A549 (cell line): ENCODE measurements at regions not wholly inside any gene's neighbourhood (a gene's known extent, or its start where the extent isn't known, plus 50 kb on each side); places are given as distances from the start of the nearest gene placed in this dataset.

Experiments
- ATAC-seq, 2 experiments: fragments of 200-7000 bp in 1 of 2; fragments of >200 bp in 1 of 2; cut with Nextera tagmentation in 1 of 2; cut with Tn5 transposase in 1 of 2; 3 replicates each; pipeline versions ENCODE4 v1.8.0 to v1.9.1; 2018 to 2020; ENCODE audit warnings: mild to moderate bottlenecking in 1 of 2, moderate library complexity in 1 of 2
- CTCF ChIA-PET: fragments of 300-600 bp; sonication (Branson Sonifier 250); formaldehyde crosslinking; extraction: SDS; loops from one replicate; lab custom pipeline; 2021; ENCODE audit warnings: antibody characterized with exemption, inconsistent platforms; lab: Yijun Ruan, JAX
- POLR2A ChIA-PET: fragments of 350-600 bp; formaldehyde crosslinking; extraction: SDS; loops from one replicate; lab custom pipeline; 2021; ENCODE audit warnings: antibody characterized with exemption, inconsistent platforms; lab: Yijun Ruan, JAX
- DNase-seq, 2 experiments: peaks; one replicate each; pipeline versions ENCODE4 v3.0.0 to v3.0.0-alpha.2; 2011 to 2016; ENCODE audit warnings: low read depth in 1 of 2, low spot score in 1 of 2
- FAIRE-seq: peaks from 2 replicates; lab custom pipeline; 2011; peaks lifted over from hg19 to GRCh38; lab: Jason Lieb, UNC
- H3K27ac ChIP-seq, 2 experiments: fragments of >200 bp; sonication (Bioruptor Twin); formaldehyde crosslinking; 3 replicates each; pipeline ENCODE4 v1.5.1; 2016 to 2017
- H3K4me1 ChIP-seq: fragments of >200 bp; sonication (Bioruptor Twin); formaldehyde crosslinking; 3 replicates; pipeline ENCODE4 v1.6.1; 2016
- H3K4me2 ChIP-seq: fragments of >200 bp; sonication (Bioruptor Twin); formaldehyde crosslinking; 3 replicates; pipeline ENCODE4 v1.6.1; 2016
- H3K4me3 ChIP-seq: fragments of >200 bp; sonication (Bioruptor Twin); formaldehyde crosslinking; 3 replicates; pipeline ENCODE4 v1.5.1; 2016
- H3K9me3 ChIP-seq: fragments of >200 bp; sonication (Bioruptor Twin); formaldehyde crosslinking; 3 replicates; pipeline ENCODE4 v1.6.1; 2016
- CBX2 ChIP-seq: fragments of 200-600 bp; sonication (generic); IDR thresholded peaks from 2 replicates; pipeline ENCODE4 v1.6.1; 2016; ENCODE audit warnings: low read depth, mild to moderate bottlenecking, borderline replicate concordance
- EHMT2 ChIP-seq: fragments of 200-600 bp; sonication (generic); IDR thresholded peaks from 2 replicates; pipeline ENCODE4 v1.6.1; 2016; ENCODE audit warnings: antibody characterized with exemption, low read depth, mild to moderate bottlenecking, moderate library complexity
- ESRRA ChIP-seq: fragments of 150-350 bp; IDR thresholded peaks from 2 replicates; pipeline ENCODE4 v1.6.1; 2014; ENCODE audit warnings: mild to moderate bottlenecking, low read length, borderline replicate concordance
- FOSL2 ChIP-seq, 2 experiments: fragments of 450-650 bp in 1 of 2; fragments of >200 bp in 1 of 2; sonication (Bioruptor Twin) in 1 of 2; formaldehyde crosslinking; IDR thresholded peaks; 2 replicates each; pipeline versions ENCODE4 v1.5.0 to v1.6.1; 2016 to 2020; ENCODE audit warnings: mild to moderate bottlenecking in 1 of 2, moderate library complexity in 1 of 2
- HDAC2 ChIP-seq: fragments of 200-600 bp; sonication (generic); IDR thresholded peaks from 2 replicates; pipeline ENCODE4 v1.6.1; 2016
- HEYL ChIP-seq: fragments of 250-450 bp; sonication (Bioruptor Pico); IDR thresholded peaks from 2 replicates; pipeline ENCODE4 v1.8.0; 2021; ENCODE audit warnings: mild to moderate bottlenecking, moderate library complexity
- HOXA7 ChIP-seq: fragments of 250-450 bp; sonication (Bioruptor Pico); IDR thresholded peaks from 2 replicates; pipeline ENCODE4 v1.5.0; 2020; ENCODE audit warnings: mild to moderate bottlenecking, moderate library complexity
- HOXB5 ChIP-seq: fragments of 250-450 bp; sonication (Bioruptor Pico); IDR thresholded peaks from 2 replicates; pipeline ENCODE4 v1.5.0; 2020; ENCODE audit warnings: mild to moderate bottlenecking, moderate library complexity
- JUN ChIP-seq, 2 experiments: fragments of >200 bp; sonication (Bioruptor Twin); formaldehyde crosslinking; IDR thresholded peaks; 2 replicates in 1 of 2; 3 replicates in 1 of 2; pipeline ENCODE4 v1.6.1; 2016 to 2017
- JUNB ChIP-seq: fragments of >200 bp; sonication (Bioruptor Twin); formaldehyde crosslinking; IDR thresholded peaks from 2 replicates; pipeline ENCODE4 v1.6.1; 2016
- MAFK ChIP-seq: fragments of 450-650 bp; IDR thresholded peaks from 2 replicates; pipeline ENCODE4 v1.6.1; 2014; ENCODE audit not compliant: partially characterized antibody
- NFE2L2 ChIP-seq: fragments of 150-350 bp; conservative IDR thresholded peaks from 2 replicates; pipeline ENCODE4 v1.6.1; 2014; ENCODE audit warnings: low read length
- NR3C1 ChIP-seq: fragments of >200 bp; sonication (Bioruptor Twin); formaldehyde crosslinking; IDR thresholded peaks from 3 replicates; pipeline ENCODE4 v1.6.1; 2017
- PHF8 ChIP-seq: fragments of 200-600 bp; sonication (generic); IDR thresholded peaks from 2 replicates; pipeline ENCODE4 v1.6.1; 2016; ENCODE audit warnings: low read depth, mild to moderate bottlenecking, antibody characterized with exemption, moderate library complexity, borderline replicate concordance
- POLR2AphosphoS2 ChIP-seq: conservative IDR thresholded peaks from 2 replicates; pipeline ENCODE4 v1.6.1; 2012; ENCODE audit warnings: low read length, improper control_type of control experiment, inconsistent platforms
- RARB ChIP-seq: fragments of 250-450 bp; sonication (Bioruptor Pico); IDR thresholded peaks from 2 replicates; pipeline ENCODE4 v1.8.0; 2021; ENCODE audit warnings: mild to moderate bottlenecking, moderate library complexity
- SREBF2 ChIP-seq: fragments of 450-650 bp; IDR thresholded peaks from 2 replicates; pipeline ENCODE4 v1.6.1; 2014; ENCODE audit warnings: mild to moderate bottlenecking, moderate library complexity
- TFCP2L1 ChIP-seq: fragments of 250-450 bp; sonication (Bioruptor Pico); IDR thresholded peaks from 2 replicates; pipeline ENCODE4 v1.5.0; 2021; ENCODE audit warnings: mild to moderate bottlenecking
- TP53 ChIP-seq: fragments of 250-450 bp; sonication (Bioruptor Pico); IDR thresholded peaks from 2 replicates; pipeline ENCODE4 v1.5.0; 2021; ENCODE audit warnings: mild to moderate bottlenecking, moderate library complexity
- ZFP36 ChIP-seq: fragments of 450-650 bp; IDR thresholded peaks from 2 replicates; pipeline ENCODE4 v1.6.1; 2014; ENCODE audit warnings: borderline replicate concordance; ENCODE audit not compliant: partially characterized antibody
- ZSCAN20 ChIP-seq: fragments of 250-450 bp; sonication (Bioruptor Pico); IDR thresholded peaks from 2 replicates; pipeline ENCODE4 v1.8.0; 2022; ENCODE audit warnings: mild to moderate bottlenecking, moderate library complexity
- WGBS: methylation state at CpG from one replicate; pipeline ENCODE4 v1.1.6; 2017; ENCODE audit errors: missing lambda C conversion rate; 5-methylcytosine and 5-hydroxymethylcytosine counted together
- TF ChIP-seq, protein P1 (sequence below): IDR thresholded peaks from 2 replicates; pipeline ENCODE4 v1.6.1; 2012
- TF ChIP-seq, protein P2 (sequence below): fragments of >200 bp; sonication (Bioruptor Twin); formaldehyde crosslinking; IDR thresholded peaks from 3 replicates; pipeline ENCODE4 v1.6.1; 2016
- TF ChIP-seq, protein P3 (sequence below): IDR thresholded peaks from 2 replicates; pipeline ENCODE4 v1.6.1; 2012
- TF ChIP-seq, protein P4 (sequence below): IDR thresholded peaks from 2 replicates; pipeline ENCODE4 v1.6.1; 2012; ENCODE audit warnings: low read depth, borderline replicate concordance
- TF ChIP-seq, protein P5 (sequence below): fragments of 450-650 bp; IDR thresholded peaks from 2 replicates; pipeline ENCODE4 v1.6.1; 2014; ENCODE audit warnings: antibody characterized with exemption

DNA sequence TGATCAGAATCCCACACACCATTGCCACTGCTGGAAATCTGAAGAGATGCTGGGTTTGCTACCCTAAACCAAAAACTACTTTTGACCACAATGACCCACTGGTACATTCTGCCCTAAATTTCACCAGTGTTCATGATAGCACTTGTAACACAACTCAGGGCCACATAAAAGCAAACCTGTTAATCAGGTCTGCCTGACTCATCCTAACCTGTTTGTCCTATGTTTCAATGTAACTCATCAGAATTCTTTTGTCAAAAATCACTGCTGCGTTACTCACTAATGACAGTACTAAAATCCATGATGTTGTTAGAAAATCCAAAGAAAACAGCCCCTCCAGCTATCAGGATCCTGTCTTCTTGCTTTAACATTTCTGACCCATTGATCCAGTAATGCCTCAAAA, 55.6 kb upstream of the XCR1 start:
- POLR2A ChIA-PET, result no interaction called here
- 75% methylated on average over 1 of the region's 1 CpG for WGBS
- TF ChIP-seq JUNB (no peak), FOSL2 (IDR thresholded peaks at IDR 0.05) (no peak), FOSL2 (CRISPR knock-in tag; IDR thresholded peaks at IDR 0.05) (no peak), JUN (IDR thresholded peaks at IDR 0.05) (no peak), HDAC2 (no peak), ESRRA (no peak), TP53 (CRISPR knock-in tag) (no peak), HOXB5 (CRISPR knock-in tag) (no peak), SREBF2 (no peak), POLR2AphosphoS2 (no peak)
- TF ChIP-seq, protein P1, sequence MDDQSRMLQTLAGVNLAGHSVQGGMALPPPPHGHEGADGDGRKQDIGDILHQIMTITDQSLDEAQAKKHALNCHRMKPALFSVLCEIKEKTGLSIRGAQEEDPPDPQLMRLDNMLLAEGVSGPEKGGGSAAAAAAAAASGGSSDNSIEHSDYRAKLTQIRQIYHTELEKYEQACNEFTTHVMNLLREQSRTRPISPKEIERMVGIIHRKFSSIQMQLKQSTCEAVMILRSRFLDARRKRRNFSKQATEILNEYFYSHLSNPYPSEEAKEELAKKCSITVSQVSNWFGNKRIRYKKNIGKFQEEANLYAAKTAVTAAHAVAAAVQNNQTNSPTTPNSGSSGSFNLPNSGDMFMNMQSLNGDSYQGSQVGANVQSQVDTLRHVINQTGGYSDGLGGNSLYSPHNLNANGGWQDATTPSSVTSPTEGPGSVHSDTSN, result no peak
- TF ChIP-seq, protein P2, sequence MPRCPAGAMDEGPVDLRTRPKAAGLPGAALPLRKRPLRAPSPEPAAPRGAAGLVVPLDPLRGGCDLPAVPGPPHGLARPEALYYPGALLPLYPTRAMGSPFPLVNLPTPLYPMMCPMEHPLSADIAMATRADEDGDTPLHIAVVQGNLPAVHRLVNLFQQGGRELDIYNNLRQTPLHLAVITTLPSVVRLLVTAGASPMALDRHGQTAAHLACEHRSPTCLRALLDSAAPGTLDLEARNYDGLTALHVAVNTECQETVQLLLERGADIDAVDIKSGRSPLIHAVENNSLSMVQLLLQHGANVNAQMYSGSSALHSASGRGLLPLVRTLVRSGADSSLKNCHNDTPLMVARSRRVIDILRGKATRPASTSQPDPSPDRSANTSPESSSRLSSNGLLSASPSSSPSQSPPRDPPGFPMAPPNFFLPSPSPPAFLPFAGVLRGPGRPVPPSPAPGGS, result no peak
- TF ChIP-seq, protein P3, sequence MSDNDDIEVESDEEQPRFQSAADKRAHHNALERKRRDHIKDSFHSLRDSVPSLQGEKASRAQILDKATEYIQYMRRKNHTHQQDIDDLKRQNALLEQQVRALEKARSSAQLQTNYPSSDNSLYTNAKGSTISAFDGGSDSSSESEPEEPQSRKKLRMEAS, result no peak
- TF ChIP-seq, protein P4, sequence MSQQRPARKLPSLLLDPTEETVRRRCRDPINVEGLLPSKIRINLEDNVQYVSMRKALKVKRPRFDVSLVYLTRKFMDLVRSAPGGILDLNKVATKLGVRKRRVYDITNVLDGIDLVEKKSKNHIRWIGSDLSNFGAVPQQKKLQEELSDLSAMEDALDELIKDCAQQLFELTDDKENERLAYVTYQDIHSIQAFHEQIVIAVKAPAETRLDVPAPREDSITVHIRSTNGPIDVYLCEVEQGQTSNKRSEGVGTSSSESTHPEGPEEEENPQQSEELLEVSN, result no peak
- no peak overlapping the region for H3K27ac ChIP-seq
- CTCF ChIA-PET, result interaction anchor here (1.1 to 11.8 kb wide), 4 partner anchors 143 to 359 kb away, joined by 3 to 192 read pairs (median 4); partner anchors contain the start of gene CXCR6
- no peaks in the 10 kb centered on the region for H3K9me3 ChIP-seq
- FAIRE-seq (no peak), DNase-seq (no peak), ATAC-seq (no peak)
- no peak overlapping the region for H3K4me3 ChIP-seq
- no peaks in the 10 kb centered on the region for H3K4me1 ChIP-seq
- H3K4me2 ChIP-seq, result no peak overlapping the region

DNA sequence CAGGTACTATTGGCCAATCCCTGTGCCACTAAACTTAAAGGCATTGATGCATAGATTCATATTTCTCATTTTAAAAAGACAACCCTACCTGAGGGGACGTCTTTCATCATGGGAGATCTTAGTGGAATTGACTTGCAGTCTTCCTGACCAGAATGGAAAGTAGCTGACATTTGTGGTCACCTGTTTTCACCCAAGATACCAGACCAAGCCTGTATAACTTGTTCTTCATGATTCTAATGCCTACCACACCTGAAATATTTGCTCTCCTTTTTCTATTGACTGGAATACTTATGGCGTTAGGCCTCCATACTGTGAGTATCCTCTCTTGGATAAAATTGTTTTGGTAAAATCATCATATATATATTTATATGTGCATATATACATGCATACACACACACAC, 54.7 kb upstream of the XCR1 start:
- no peak for DNase-seq
- H3K4me1 ChIP-seq, result no peaks in the 10 kb centered on the region
- ChIA-PET POLR2A (no interaction called here), CTCF (interaction anchor here (11.8 kb wide), 1 partner anchor 143 kb away, joined by 192 read pairs; the partner anchor contains the start of gene CXCR6)
- no peak overlapping the region for H3K27ac ChIP-seq
- no peak for TF ChIP-seq JUN (IDR thresholded peaks at IDR 0.05)
- TF ChIP-seq NFE2L2, result no peak
- TF ChIP-seq NR3C1, result no peak
- TF ChIP-seq EHMT2, result no peak
- no peak for TF ChIP-seq HEYL (CRISPR knock-in tag)
- TF ChIP-seq, protein P4, result no peak
- no peak for TF ChIP-seq CBX2
- no peak for TF ChIP-seq ZSCAN20 (CRISPR knock-in tag)
- TF ChIP-seq MAFK, result no peak
- TF ChIP-seq TFCP2L1 (CRISPR knock-in tag), result no peak
- TF ChIP-seq HOXA7 (CRISPR knock-in tag), result no peak
- TF ChIP-seq, protein P2, result no peak
- no peak for TF ChIP-seq SREBF2
- no peak for TF ChIP-seq PHF8
- no peak for TF ChIP-seq FOSL2 (IDR thresholded peaks at IDR 0.05)
- no peak for TF ChIP-seq FOSL2 (CRISPR knock-in tag; IDR thresholded peaks at IDR 0.05)
- TF ChIP-seq, protein P5, sequence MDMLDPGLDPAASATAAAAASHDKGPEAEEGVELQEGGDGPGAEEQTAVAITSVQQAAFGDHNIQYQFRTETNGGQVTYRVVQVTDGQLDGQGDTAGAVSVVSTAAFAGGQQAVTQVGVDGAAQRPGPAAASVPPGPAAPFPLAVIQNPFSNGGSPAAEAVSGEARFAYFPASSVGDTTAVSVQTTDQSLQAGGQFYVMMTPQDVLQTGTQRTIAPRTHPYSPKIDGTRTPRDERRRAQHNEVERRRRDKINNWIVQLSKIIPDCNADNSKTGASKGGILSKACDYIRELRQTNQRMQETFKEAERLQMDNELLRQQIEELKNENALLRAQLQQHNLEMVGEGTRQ, result no peak
- no peak for TF ChIP-seq RARB
- TF ChIP-seq ZFP36, result no peak
- H3K4me2 ChIP-seq, result no peak overlapping the region
- 42% methylated on average over 2 of the region's 2 CpGs for WGBS
- no peak overlapping the region for H3K4me3 ChIP-seq
- ATAC-seq, result no peak
- H3K9me3 ChIP-seq, result no peaks in the 10 kb centered on the region
- FAIRE-seq, result no peak
